ENCODE measurements at regions not wholly inside any gene's neighbourhood (a gene's known extent, or its start where the extent isn't known, plus 50 kb on each side); places are given as distances from the start of the nearest gene placed in this dataset.

- no peak for DNase-seq (ENCODE audit: low read depth, low spot score)
Observed at GRCh38 chrX:115491766-115492165, 69.2 kb upstream of the PLS3 start.

- DNase-seq (ENCODE audit: low read depth, low spot score), result no peak
Observed at GRCh38 chrX:115493015-115493414, 68.0 kb upstream of the PLS3 start.

- no peak for DNase-seq (ENCODE audit: low read depth, low spot score)
Observed at GRCh38 chrX:115494161-115494560, 66.8 kb upstream of the PLS3 start.

GRCh38 chrX:115499112-115499805, 61.7 kb upstream of the PLS3 start:
- no peak for DNase-seq (ENCODE audit: low read depth, low spot score)

- DNase-seq (ENCODE audit: low read depth, low spot score), result no peak
Observed at GRCh38 chrX:115503099-115503498, 57.9 kb upstream of the PLS3 start.

- DNase-seq (ENCODE audit: low read depth, low spot score), result no peak
Observed at GRCh38 chrX:115504167-115504566, 56.8 kb upstream of the PLS3 start.
